ENCODE measurements at regions not wholly inside any gene's neighbourhood (a gene's known extent, or its start where the extent isn't known, plus 50 kb on each side); places are given as distances from the start of the nearest gene placed in this dataset.

DNA sequence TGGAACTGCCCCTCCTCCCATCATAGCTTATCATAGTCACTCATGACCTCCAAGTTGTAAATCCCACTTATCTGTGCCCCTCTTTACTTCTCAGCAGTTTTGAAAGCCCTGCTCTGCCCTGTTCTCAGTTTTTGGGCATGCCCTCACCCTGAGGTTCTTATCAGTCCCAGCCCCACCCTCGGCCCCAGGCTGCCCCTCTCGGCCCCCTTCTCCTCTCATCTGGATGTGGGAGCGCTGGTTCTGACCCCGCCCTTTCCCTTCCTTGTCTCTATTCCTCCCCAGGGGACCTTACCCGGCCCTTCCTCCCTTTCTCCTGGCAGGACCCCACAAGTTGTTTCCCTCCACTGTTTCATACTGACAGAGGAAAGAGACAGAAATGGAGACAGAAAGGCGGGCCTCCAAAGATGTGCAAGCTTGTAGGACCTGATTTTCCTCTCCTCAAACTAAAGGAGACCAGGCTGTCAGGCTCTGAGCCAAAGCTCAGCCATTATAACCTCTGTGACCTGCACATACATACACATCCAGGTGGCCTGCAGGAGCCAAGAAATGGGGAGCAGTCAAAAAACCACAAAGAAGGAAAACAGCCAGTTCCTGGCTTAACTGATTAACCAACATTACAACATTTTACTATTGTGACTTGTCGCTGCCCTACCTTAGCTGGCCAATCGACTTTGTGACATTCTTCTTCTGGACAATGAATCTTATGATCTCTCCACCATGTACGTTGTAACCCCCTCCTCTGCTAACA lies 171.0 kb upstream of the HS6ST1 start:
- TF ChIP-seq, protein P1, sequence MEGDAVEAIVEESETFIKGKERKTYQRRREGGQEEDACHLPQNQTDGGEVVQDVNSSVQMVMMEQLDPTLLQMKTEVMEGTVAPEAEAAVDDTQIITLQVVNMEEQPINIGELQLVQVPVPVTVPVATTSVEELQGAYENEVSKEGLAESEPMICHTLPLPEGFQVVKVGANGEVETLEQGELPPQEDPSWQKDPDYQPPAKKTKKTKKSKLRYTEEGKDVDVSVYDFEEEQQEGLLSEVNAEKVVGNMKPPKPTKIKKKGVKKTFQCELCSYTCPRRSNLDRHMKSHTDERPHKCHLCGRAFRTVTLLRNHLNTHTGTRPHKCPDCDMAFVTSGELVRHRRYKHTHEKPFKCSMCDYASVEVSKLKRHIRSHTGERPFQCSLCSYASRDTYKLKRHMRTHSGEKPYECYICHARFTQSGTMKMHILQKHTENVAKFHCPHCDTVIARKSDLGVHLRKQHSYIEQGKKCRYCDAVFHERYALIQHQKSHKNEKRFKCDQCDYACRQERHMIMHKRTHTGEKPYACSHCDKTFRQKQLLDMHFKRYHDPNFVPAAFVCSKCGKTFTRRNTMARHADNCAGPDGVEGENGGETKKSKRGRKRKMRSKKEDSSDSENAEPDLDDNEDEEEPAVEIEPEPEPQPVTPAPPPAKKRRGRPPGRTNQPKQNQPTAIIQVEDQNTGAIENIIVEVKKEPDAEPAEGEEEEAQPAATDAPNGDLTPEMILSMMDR (conservative IDR thresholded peaks at IDR 0.05) = no peak
- TF ChIP-seq EZH2 (IDR thresholded peaks at IDR 0.05; ENCODE audit: low read depth) = no peak
